NCI-H2196 (cell line): ENCODE measurements at regions not wholly inside any gene's neighbourhood (a gene's known extent, or its start where the extent isn't known, plus 50 kb on each side); places are given as distances from the start of the nearest gene placed in this dataset.

Source experiments
- DNase-seq: peaks from one replicate; lab custom pipeline; 2025; ENCODE audit not compliant: unreplicated experiment; lab: John Stamatoyannopoulos, UW

DNA sequence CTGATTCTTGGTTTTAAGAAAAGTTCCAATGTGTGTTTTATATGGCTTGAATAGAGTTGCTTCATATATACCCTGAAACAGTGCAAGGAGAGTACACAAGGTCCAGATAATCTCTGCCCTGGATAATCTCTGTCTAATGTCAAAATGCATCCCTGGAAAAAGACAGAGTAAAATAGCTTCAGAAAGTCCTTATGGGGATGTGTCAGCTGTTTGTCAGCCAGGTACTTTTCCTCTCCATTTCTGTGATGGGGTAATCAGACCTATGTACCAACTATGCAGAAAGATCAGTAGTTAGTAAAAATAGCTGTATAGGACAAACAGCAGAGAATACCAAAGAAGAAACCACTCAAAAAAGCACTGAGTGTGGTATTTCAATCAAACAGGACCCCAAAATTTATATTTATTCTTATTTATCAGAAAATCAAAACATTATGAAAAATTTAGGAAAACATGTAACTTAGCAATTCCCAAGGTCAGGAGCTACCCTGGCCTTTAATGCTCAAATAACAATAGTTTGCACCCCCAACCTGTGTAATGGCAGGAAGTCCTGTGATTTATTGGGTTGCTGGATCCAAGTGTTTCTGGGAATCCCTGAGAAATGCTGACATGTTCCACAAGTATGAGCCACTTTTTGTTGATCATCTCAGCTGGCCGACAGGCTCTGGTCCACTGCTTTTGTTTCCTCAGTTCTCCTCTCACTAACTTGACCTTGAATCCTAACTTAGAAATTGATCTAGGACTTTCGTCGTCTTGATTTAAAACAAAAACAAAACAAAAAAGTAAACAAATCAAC lies 69.6 kb downstream of the MDH1 start:
- no peak for DNase-seq

DNA sequence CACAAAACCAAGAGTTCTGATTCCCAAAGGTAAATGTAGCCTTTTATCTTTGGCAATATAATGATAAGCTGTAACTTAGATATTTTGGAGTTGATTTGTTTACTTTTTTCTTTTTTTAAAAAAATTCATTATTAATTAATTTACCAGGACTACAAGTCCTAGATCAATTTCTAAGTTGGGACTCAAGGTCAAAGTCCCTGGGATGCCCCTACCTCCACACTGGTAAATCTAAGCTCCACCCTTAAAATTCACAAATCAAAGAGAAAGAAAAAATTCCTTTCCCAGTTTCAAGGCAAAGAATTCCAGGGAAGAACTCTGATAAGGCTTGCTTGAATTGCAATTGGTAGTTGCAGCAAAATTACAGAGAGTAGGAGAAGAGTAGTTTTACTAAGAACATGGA lies 71.3 kb downstream of the MDH1 start:
- no peak for DNase-seq

- DNase-seq = no peak
These were observed 72.3 kb downstream of the MDH1 start for GRCh38 chr2:63661076-63661475.

DNA sequence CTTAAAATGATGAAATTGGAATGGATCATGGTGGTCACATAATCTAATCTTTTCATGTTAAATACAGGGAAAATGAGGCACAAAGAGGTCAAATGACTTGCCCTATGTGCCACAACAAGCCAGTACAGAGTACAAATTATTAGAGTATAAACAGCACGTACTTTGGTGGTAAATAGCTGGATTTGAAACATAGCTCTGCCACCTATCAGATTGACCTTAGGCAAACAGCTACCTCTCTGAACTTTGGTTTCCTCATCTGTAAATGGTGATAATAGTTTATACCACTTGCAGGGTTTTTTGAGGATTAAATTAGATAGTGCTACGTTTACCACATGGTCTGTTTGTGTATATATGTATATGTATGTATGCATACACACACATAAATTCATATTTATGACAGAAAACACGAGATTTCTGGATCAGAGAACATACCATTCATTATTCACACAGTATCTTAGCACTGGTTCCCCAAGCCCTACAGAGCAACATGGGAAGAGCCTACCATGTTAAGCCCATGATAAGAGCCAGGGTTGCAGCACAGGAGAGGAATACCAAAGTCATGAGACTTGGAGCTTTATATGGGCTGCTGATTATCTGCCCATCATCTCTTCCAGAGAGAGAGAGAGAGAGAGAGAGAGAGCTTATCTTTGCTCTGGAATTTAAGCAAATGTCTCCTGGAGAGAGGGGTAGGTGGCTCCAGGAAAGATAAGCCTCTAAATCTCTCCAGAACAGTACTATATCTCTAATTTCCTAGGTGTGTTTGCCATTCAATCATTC lies 73.5 kb downstream of the MDH1 start:
- no peak for DNase-seq

DNA sequence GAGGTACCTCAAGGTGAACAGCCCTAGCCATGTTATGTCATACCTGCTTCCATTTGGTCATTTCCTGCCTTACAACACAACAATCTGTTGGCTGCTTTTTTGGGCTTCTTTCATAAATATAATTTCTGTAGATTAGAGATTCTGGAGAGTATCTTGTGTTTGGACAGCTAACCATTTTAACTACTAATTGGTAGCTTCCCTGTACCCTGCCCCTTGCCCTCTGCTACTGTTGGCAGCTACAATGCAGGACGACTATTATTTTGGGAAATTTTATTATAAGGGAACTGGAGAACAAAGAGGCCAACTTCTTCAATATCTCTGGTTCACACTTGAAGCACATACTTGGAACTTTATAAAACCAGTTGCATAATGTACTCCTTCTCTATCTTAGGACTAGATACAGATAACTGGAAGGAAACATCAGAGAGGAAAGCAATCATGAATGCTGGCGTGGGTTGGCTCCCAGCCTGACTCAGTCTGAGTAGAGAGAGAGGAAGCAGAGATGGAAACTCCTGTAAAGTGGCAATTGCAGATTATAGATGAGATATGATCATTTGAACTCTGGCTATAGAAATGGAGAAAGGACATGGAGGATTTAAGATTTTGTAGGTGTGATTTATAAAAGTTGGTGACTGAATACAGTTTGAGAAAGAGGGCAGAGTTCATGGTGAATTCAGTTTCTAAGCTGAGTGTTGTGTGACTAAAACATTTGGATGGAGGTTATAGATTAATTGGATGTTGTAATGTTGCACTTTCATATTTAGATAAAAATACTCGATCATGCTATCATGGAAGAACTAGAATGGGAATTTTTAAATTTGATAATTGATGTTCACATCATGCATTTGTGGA lies 74.5 kb downstream of the MDH1 start:
- DNase-seq = no peak

DNA sequence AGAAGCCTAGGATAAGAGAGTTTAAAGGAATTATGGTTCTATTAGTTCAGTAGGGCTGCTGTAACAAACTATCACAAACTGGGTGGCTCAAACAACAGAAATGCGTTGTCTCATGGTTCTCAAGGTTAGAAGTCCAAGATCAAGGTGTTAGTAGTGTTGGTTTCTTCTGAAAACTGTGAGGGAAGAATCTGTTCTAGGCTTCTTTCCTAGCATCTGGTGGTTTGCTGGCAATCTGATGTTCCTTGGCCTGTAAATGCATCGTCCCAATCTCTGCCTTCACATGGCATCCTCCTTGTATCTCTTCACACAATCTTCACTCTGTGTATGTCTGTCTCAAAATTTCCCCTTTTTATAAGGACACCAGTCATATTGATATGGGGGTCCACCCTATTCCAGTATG lies 76.3 kb downstream of the MDH1 start:
- DNase-seq = no peak

GRCh38 chr2:63665846-63666475 lies 77.2 kb downstream of the MDH1 start:
- no peak for DNase-seq

DNA sequence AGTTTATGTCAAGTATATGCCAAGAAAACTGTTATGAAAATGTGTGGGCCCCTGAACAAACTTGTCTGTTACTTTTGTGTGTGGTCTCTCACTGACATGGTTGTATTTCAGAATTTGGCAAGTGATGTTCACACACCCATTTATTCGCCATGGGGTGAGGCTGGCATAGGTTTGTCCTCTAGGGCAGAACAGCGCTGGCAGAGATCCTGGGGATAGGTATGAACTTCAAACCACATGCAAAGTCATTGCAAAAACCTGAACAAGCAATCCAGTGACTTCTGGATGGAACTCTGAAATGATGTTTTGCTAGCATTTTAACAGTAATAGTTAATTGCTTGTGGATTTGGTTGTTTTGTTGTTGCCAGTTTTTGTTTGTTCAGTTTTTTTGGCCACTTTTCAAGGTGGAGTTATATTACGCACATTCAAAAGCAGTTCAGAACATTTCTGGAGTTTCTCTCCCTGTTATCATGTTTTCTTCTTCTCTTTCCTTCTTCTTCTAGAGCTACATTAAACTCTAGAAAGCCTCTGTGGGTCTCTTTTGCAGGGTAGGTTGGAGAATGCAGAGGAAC lies 78.5 kb downstream of the MDH1 start:
- no peak for DNase-seq

- no peak for DNase-seq
These were observed 79.2 kb downstream of the MDH1 start for GRCh38 chr2:63668000-63668399.

DNA sequence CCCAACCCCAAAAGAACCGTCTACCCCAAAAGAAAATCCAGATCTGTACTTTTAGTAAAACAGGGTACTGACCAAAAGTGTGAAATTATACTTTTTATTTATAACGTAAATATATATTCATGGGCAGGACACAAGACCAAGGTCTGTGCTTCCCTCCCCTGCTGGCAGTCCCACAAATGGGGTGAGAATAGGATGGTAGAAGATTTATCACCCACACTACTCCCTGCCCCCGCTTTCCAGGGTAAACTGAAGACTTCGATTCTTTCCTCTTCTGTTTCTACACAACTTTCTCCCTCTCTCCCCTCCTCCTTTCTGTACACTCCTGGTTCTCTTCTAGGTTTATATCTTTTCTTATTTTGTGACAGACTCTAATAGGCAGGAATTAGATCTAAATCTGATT lies 79.7 kb downstream of the MDH1 start:
- DNase-seq = no peak

- DNase-seq = no peak
These were observed 80.8 kb downstream of the MDH1 start for GRCh38 chr2:63669596-63669995.

GRCh38 chr2:63673865-63674533 lies 85.2 kb downstream of the MDH1 start:
- DNase-seq = no peak

- DNase-seq = no peak
These were observed 86.3 kb downstream of the MDH1 start for GRCh38 chr2:63675026-63675425.

DNA sequence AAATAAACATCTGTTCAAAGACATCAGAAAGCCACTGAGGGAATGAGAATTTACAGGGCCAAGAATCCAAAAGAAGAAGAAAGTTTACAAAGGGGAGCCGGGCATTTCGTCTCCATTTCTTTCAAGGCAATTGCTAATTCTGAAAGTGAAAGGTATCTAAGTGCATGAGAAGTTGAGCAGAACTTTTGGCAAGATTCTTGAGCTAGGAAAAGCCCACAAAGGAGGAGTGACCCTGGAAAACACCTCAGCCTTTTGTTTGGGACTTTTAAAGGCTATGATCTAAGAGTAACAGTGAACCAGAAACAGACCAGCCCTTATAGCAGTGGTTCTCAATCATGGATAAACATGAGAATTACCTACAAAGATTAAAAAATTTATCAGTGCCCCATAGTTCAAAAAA lies 87.4 kb downstream of the MDH1 start:
- no peak for DNase-seq

DNA sequence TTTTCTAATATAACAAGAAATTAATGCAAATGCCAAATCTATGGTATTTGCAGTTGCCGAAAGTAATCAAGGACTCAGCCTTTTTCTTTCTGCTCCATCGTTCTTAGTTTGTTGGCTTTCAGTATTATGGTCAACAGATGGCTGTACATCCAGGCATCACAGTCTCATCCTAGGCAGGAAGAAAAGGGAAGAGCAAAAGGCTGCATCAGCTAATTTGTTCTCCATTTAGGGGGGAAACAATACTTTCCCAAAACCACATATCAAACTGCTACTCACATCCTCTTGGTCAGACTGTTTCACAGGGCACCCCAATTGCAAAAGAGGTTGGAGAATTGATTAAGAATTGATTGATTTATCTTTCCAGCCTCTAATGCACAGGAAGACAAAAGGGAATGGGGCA lies 89.3 kb downstream of the MDH1 start:
- DNase-seq = no peak

GRCh38 chr2:63678551-63678950 lies 89.8 kb downstream of the MDH1 start:
- DNase-seq = no peak

GRCh38 chr2:63679252-63679855 lies 90.6 kb downstream of the MDH1 start:
- DNase-seq = no peak

DNA sequence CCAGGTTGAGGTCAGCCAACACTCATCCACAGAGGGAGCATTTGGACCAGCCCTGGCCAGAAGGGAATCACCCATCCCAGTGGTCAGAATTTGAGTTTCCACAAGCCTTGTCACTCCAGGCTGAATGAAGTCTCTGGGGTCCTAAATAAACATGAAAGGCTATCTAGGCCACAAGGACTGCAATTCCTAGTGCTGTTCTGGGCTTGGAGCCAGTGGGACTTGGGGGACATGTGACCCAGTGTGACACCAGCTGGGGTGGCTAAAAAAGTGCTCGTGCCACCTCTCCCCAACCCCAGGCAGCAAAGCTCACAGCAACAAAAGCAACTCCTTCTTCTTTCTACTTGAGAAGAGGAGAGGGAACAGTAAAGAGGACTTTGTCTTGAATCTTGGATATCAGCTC lies 91.7 kb downstream of the MDH1 start:
- DNase-seq = no peak

GRCh38 chr2:63681896-63682295 lies 93.1 kb downstream of the MDH1 start:
- DNase-seq = no peak
